IPS-20b (cell line): ENCODE measurements at regions not wholly inside any gene's neighbourhood (a gene's known extent, or its start where the extent isn't known, plus 50 kb on each side); places are given as distances from the start of the nearest gene placed in this dataset.

ENCODE experiments used
- H3K27ac ChIP-seq: one replicate; pipeline ENCODE4 v1.5.1; 2013; ENCODE audit warnings: low read length
- H3K27me3 ChIP-seq: 2 replicates; pipeline ENCODE4 v1.6.1; 2013; ENCODE audit warnings: mild to moderate bottlenecking, low read length, inconsistent platforms; ENCODE audit not compliant: insufficient read depth
- H3K36me3 ChIP-seq: 2 replicates; pipeline ENCODE4 v1.6.1; 2013; ENCODE audit warnings: low read depth, mild to moderate bottlenecking, inconsistent platforms, low read length, moderate library complexity; ENCODE audit not compliant: insufficient read depth
- H3K4me1 ChIP-seq: 2 replicates; pipeline ENCODE4 v1.6.1; 2013; ENCODE audit warnings: mild to moderate bottlenecking, control low read depth, inconsistent platforms, low read length, moderate library complexity; ENCODE audit not compliant: insufficient read depth
- H3K4me3 ChIP-seq: 2 replicates; pipeline ENCODE4 v1.5.1; 2013; ENCODE audit warnings: mild to moderate bottlenecking, low read length, inconsistent platforms
- H3K9ac ChIP-seq: 2 replicates; pipeline ENCODE4 v1.6.1; 2013; ENCODE audit warnings: low read depth, mild to moderate bottlenecking, inconsistent platforms, low read length, moderate library complexity
- H3K9me3 ChIP-seq: 2 replicates; pipeline ENCODE4 v1.6.1; 2013; ENCODE audit warnings: mild to moderate bottlenecking, low read depth, low read length, inconsistent platforms; ENCODE audit not compliant: insufficient read depth

GRCh38 chr15:93527374-93528050 is 438.5 kb upstream of the RGMA start:
- Histone ChIP-seq H3K27ac (no peak overlapping the region), H3K4me1 (peaks cover 10% of the 10 kb centered on the region), H3K9ac (no peak overlapping the region), H3K36me3 (no peaks in the 10 kb centered on the region), H3K27me3 (no peaks in the 10 kb centered on the region), H3K9me3 (no peaks in the 10 kb centered on the region), H3K4me3 (no peak overlapping the region)

- H3K27me3 ChIP-seq: no peaks in the 10 kb centered on the region
- no peak overlapping the region for H3K9ac ChIP-seq
- H3K9me3 ChIP-seq: no peaks in the 10 kb centered on the region
Observed at GRCh38 chr15:93524432-93524831, 435.4 kb upstream of the RGMA start.

GRCh38 chr15:93523481-93523880 is 434.5 kb upstream of the RGMA start:
- no peaks in the 10 kb centered on the region for H3K9me3 ChIP-seq
- H3K4me1 ChIP-seq: peaks cover 4% of the 10 kb centered on the region
- no peak overlapping the region for H3K4me3 ChIP-seq
- H3K27me3 ChIP-seq: no peaks in the 10 kb centered on the region
- no peak overlapping the region for H3K9ac ChIP-seq
- no peaks in the 10 kb centered on the region for H3K36me3 ChIP-seq
- no peak overlapping the region for H3K27ac ChIP-seq

More at GRCh38 chr15:93524432-93524831, 435.4 kb upstream of the RGMA start:
- Histone ChIP-seq H3K27ac (no peak overlapping the region), H3K36me3 (no peaks in the 10 kb centered on the region), H3K4me3 (no peak overlapping the region), H3K4me1 (peaks cover 10% of the 10 kb centered on the region)

GRCh38 chr15:93520206-93520605 is 431.2 kb upstream of the RGMA start:
- H3K27me3 ChIP-seq: no peaks in the 10 kb centered on the region
- H3K9ac ChIP-seq: no peak overlapping the region
- no peaks in the 10 kb centered on the region for H3K4me1 ChIP-seq
- no peak overlapping the region for H3K27ac ChIP-seq
- no peaks in the 10 kb centered on the region for H3K36me3 ChIP-seq
- H3K4me3 ChIP-seq: no peak overlapping the region
- no peaks in the 10 kb centered on the region for H3K9me3 ChIP-seq

GRCh38 chr15:93519599-93519998 is 430.6 kb upstream of the RGMA start:
- H3K27ac ChIP-seq: no peak overlapping the region
- no peaks in the 10 kb centered on the region for H3K27me3 ChIP-seq
- no peaks in the 10 kb centered on the region for H3K4me1 ChIP-seq
- no peaks in the 10 kb centered on the region for H3K36me3 ChIP-seq
- H3K9ac ChIP-seq: no peak overlapping the region
- H3K4me3 ChIP-seq: no peak overlapping the region
- H3K9me3 ChIP-seq: no peaks in the 10 kb centered on the region

- H3K9ac ChIP-seq: no peak overlapping the region
- H3K9me3 ChIP-seq: no peaks in the 10 kb centered on the region
- H3K36me3 ChIP-seq: no peaks in the 10 kb centered on the region
- no peak overlapping the region for H3K27ac ChIP-seq
- peaks cover 3% of the 10 kb centered on the region; the same call in 1 of the 2 replicates for H3K4me1 ChIP-seq
- no peak overlapping the region for H3K4me3 ChIP-seq
- H3K27me3 ChIP-seq: no peaks in the 10 kb centered on the region
Observed at GRCh38 chr15:93517176-93517575, 428.2 kb upstream of the RGMA start.

GRCh38 chr15:93515256-93516051 is 426.4 kb upstream of the RGMA start:
- H3K4me3 ChIP-seq: no peak overlapping the region
- no peaks in the 10 kb centered on the region for H3K36me3 ChIP-seq
- no peaks in the 10 kb centered on the region for H3K9me3 ChIP-seq
- H3K4me1 ChIP-seq: peaks cover 3% of the 10 kb centered on the region; the same call in 1 of the 2 replicates
- H3K9ac ChIP-seq: no peak overlapping the region
- H3K27me3 ChIP-seq: no peaks in the 10 kb centered on the region
- H3K27ac ChIP-seq: no peak overlapping the region

- H3K9me3 ChIP-seq: no peaks in the 10 kb centered on the region
- H3K27me3 ChIP-seq: no peaks in the 10 kb centered on the region
- no peak overlapping the region for H3K4me3 ChIP-seq
- H3K4me1 ChIP-seq: no peaks in the 10 kb centered on the region
- H3K9ac ChIP-seq: no peak overlapping the region
- no peak overlapping the region for H3K27ac ChIP-seq
- H3K36me3 ChIP-seq: no peaks in the 10 kb centered on the region
Observed at GRCh38 chr15:93506646-93507045, 417.6 kb upstream of the RGMA start.

GRCh38 chr15:93505506-93505905 is 416.5 kb upstream of the RGMA start:
- Histone ChIP-seq H3K36me3 (no peaks in the 10 kb centered on the region), H3K4me3 (no peak overlapping the region), H3K4me1 (no peaks in the 10 kb centered on the region), H3K9ac (no peak overlapping the region), H3K9me3 (no peaks in the 10 kb centered on the region), H3K27ac (no peak overlapping the region), H3K27me3 (no peaks in the 10 kb centered on the region)

GRCh38 chr15:93501946-93502345 is 412.9 kb upstream of the RGMA start:
- no peak overlapping the region for H3K4me3 ChIP-seq
- no peak overlapping the region for H3K9ac ChIP-seq
- peaks cover 10% of the 10 kb centered on the region; the same call in 1 of the 2 replicates for H3K4me1 ChIP-seq
- no peak overlapping the region for H3K27ac ChIP-seq
- H3K36me3 ChIP-seq: no peaks in the 10 kb centered on the region
- no peaks in the 10 kb centered on the region for H3K9me3 ChIP-seq
- H3K27me3 ChIP-seq: no peaks in the 10 kb centered on the region

GRCh38 chr15:93500155-93500554 is 411.1 kb upstream of the RGMA start:
- no peak overlapping the region for H3K4me3 ChIP-seq
- H3K4me1 ChIP-seq: peaks cover 18% of the 10 kb centered on the region
- H3K36me3 ChIP-seq: no peaks in the 10 kb centered on the region
- H3K27me3 ChIP-seq: no peaks in the 10 kb centered on the region
- no peaks in the 10 kb centered on the region for H3K9me3 ChIP-seq
- H3K9ac ChIP-seq: no peak overlapping the region
- no peak overlapping the region for H3K27ac ChIP-seq

GRCh38 chr15:93497291-93497690 is 408.3 kb upstream of the RGMA start:
- Histone ChIP-seq H3K36me3 (no peaks in the 10 kb centered on the region), H3K27ac (no peak overlapping the region), H3K9ac (no peak overlapping the region), H3K4me1 (peaks cover 18% of the 10 kb centered on the region), H3K27me3 (no peaks in the 10 kb centered on the region), H3K9me3 (no peaks in the 10 kb centered on the region), H3K4me3 (no peak overlapping the region)
